ENCODE measurements at regions not wholly inside any gene's neighbourhood (a gene's known extent, or its start where the extent isn't known, plus 50 kb on each side); places are given as distances from the start of the nearest gene placed in this dataset.
"Not testable (repeated sequence)": the region's sequence is repeated elsewhere in the genome, so short reads cannot be mapped to it uniquely, and the experiment has no call there.

DNA sequence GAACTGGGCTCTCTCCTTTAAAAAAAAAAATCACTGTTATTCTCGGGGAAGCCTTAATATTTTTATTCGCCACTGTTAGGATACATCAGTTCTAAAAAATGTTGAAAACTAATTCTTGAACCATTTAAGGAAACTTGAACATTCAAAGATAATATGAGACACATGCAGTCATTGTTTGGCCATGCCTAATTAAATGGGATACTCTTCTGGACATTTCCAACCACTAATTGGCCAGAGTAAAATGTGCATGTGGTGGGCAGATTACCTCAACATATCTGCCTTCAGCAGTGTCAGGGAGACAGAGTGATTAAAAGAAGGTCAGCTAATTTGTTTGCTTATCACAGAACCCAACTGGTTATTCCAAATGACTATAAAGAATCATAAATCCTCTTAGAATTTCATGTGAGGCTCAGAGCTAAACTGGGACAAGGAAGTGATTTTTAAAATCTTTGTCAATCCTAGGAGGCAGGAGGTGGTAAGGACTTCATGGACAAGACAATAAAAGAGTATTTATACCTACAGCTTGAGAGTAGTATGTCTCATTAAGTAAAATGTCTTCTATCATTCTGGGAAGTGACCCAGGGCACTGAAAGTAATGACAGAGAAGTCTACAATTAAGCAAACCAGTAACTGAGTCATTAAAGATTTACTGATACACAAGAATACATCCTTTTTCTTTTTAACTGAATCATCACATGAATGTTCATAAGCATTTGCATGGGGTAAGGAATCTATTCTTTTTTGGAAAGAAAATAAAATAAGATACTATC is 242.9 kb upstream of the TRPM3 start:
- DNase-seq (ENCODE audit: low spot score) = peak; percentile 45

DNA sequence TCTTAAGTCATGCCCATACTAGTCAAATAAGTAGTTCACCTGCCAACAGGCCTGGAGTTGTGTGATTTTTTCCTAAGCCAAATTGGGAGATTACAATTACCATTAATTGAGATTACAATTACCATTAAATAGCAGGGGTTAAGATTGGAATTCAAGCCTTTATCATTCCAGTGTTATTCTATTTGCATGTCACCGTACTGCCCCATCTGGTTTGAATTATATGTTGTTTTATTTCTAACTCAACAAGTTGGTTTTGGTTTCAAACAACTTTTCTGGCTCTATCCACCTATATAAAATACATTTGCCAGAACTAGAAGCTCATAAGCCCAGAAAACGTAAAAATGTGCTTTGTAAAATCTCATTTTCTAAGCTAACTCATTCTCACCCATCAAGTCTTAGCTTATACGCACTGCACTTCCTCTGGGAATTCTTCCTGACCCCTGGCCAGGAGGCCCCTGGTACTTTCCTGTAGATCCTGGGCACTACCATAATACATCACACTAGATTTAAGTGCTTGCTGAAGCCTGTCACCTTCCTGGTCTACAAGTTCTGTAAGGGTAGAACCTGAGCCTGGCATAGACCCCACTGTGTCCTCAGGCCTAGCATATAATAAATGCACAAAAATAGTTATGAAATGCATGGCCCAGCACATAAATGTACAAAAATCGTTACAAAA is 242.0 kb upstream of the TRPM3 start:
- peak; percentile 7 for DNase-seq (ENCODE audit: low spot score)

DNA sequence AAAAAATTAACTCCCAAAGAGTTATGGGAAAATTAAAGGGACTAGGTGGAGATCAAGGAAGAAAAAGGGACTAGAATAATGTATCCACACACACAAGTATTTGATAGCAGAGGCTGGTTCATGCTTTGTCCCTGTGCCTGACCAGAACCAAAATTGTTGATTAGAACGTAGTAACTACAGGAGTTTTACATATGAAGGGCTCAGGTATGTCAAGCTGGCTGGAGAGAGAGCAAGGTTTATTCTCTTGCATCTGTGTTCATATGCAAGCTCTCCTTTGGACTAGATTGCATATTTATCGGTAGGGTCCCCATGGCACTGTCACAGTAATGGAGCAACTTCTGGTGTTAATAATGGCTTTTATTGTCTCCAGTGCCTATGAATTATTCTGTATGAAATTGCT is 239.9 kb upstream of the TRPM3 start:
- no peak for DNase-seq (ENCODE audit: low spot score)

DNA sequence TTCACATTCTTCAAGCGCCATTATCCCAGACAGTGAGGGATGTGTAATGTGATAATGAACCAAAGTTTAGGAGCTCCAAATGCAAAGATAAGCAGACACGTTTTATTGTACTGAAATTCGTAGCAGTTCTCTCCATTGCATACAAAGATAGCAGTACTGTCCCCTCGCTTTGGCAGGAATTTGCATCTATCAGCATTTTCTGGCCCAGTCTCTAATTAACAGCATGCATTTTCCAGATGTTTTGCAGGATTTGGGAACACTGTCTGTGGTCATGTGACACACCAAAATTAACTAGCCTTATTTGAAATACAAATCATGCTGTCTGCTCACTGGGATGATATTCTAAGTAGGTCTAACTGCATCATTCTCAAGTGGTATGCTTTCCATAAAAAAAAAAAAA is 235.9 kb upstream of the TRPM3 start:
- DNase-seq (ENCODE audit: low spot score) = no peak

DNA sequence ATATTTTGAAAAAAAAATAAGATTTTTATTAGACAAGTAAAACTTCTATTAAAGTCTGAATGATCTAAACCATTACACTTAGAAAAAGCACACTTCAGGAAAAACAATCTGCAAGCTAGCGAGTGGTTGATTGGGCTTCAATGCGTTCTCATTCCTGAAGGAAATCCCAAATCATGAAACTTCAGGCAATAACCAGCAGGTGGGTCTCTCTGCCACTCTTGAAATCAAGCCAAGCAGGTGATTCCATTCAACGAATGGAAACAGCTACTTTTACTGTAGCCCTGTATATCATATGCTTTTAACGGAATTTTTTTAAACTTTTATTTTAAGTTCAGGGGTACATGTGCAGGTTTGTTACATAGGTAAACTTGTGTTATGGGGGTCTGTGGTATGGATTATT is 234.5 kb upstream of the TRPM3 start:
- no peak for DNase-seq (ENCODE audit: low spot score)

DNA sequence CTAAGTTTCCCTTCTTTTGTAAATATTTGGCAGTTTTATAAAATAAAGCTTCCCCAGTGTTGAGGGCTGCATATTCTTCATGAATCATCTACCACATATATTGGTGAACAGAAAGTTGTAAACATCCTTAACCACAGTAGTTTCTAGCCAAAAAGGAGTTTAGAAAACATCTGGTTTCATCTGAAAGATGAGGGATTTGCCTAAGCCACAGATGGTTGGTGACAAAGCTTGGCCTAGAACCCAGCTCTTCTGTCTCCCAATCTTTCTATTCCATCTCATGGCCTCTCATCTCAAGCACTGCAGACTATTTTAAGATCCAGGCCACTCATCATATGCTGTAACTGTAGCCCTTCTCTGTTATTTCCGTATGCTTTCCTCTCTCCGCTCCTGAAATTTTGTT is 232.3 kb upstream of the TRPM3 start:
- peak; percentile 74 for DNase-seq (ENCODE audit: low spot score)

DNA sequence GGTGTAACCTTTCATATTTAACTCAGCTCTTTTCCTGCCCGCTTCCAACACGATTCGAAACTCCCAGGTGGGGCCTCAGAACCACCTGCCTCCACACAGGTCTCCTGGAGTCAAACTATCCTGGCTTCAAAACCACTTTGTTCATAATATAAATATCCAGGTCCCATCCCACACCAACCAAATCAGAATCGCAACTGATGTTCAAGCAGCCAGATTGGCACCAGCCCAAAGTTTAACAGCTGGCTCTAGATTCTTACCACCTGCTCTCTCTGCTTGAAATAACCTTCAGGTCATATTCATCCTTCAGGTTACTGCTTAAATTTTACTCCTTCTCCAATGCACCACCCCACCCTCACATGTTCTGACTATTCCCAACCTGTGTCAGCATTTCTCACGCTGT is 231.4 kb upstream of the TRPM3 start:
- no peak for DNase-seq (ENCODE audit: low spot score)

DNA sequence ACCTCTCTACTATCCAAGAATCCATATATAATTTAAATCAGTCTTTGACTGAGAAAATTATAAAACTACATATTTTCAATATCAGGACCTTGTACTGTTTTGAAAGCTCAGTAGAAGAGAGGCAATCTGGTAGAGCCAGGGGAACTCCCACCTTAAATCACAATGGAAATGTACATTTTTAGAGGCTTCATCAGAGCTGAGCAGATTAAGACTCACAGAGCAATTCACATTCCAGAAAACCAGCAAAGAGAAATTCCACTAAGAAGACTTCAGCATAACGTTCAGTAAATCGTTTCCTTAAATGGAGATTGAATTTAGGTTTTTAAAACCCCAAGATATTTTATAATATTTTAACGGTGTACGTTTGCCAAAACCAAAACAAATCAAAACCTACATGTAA is 227.8 kb upstream of the TRPM3 start:
- peak; percentile 56 for DNase-seq (ENCODE audit: low spot score)

DNA sequence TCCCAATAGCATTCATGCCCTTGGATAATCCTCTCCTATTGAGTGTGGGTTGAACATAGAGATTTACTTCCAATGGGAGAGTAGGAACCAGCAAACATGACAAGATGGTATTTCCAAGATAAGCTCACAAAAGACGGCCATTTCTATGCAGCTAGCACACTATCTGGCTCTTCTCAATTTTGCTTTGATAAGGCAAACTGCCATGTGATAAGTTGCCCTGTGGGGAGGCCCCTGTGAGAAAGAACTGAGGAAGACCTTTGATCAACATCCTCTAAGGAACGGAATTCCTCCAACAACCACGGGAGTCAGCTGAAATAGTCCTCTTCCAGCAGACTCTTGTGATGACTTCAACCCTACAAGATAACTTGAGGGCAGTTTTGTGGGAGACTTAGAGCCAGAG is 211.9 kb upstream of the TRPM3 start:
- DNase-seq (ENCODE audit: low spot score) = no peak

DNA sequence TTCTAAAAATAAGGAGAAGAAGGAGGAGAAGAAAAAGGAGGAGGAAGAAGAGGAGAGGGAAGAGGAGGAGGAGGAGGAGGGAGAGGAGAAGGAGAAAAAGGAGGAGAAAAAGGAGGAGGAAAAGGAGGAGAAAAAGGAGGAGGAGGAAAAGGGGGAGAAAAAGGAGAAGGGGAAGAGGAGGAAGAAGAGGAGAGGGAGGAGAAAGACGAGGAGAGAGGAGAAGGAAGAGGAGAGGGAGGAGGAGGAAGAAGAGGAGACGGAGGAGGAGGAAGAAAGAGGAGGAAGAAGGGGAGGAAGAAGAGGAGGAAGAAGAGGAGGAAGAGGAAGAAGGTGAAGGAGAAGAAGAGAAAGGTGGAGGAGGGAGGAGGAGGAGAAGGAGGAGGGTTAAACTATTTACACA is 210.2 kb upstream of the TRPM3 start:
- no peak for DNase-seq (ENCODE audit: low spot score)

DNA sequence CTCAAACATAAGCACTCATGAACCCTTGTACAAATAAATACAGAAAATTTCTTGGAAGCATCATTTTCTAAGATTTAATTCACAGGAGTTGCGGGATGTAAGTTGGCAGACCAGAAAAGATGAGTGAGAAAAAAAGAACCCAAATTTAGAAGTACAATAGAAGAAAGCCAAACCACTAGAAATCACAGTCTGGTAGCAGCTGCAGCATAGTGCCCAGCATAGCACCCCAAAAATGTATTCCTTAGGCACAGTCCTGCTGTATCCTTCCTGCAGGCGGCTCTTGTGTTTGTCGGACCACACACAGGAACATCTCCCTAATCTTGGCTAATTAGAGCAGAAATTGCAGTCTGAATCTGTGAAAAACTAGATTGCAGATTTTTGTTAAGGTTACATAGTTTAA is 208.5 kb upstream of the TRPM3 start:
- no peak for DNase-seq (ENCODE audit: low spot score)

DNA sequence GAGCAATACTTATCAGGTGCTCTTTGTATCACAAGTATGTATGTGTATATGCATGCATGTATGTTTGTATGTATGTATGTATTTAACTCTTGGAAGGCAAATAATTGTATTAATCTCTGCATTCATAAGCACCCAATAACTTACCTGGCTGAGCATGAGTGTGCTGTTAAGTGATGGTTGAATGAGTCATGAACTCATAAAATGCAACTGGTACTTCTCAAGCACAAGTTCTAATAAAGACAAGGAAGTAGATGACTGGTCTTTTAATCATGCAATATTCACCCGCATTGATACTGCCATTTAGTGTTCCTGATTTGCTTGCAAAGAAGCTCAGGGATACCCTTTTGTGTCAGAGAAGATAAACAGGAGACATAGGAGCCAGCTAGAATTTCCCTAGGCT is 204.9 kb upstream of the TRPM3 start:
- no peak for DNase-seq (ENCODE audit: low spot score)

DNA sequence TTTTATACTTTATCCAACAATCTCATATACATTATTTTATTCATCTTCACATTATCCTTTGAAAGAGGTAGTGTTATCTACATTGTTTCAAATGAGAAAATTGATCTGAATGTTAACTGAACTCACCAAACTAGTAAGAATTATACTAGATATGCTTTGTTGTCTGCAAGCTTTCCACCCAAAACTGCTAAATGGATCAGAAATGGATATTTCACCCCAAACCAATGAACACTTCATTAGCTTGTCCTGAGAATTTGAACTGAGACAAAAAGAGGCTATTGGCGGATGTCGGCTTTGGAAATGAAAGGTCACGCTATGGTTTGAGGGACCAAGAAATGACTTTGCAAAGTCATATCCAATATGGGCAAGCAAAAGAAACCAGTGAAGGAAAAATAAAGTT is 201.9 kb upstream of the TRPM3 start:
- DNase-seq (ENCODE audit: low spot score) = no peak

DNA sequence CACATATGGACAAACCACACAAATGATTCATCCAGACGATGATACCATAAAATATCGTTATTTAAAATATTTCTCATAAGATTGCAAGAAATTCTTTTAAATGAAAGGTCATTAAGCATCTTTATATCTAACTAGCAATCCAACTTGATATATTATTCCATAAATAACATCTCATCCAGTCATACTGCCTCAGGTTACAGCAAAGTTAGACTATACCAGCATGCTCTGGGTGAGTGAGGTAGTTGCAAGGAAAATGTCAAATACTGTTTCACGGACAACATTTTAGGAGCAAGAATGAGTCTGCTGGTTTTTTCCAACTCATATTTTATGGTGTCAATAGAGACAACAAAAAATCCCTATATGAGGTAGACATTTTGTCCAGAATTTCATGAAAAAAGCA is 200.9 kb upstream of the TRPM3 start:
- no peak for DNase-seq (ENCODE audit: low spot score)

DNA sequence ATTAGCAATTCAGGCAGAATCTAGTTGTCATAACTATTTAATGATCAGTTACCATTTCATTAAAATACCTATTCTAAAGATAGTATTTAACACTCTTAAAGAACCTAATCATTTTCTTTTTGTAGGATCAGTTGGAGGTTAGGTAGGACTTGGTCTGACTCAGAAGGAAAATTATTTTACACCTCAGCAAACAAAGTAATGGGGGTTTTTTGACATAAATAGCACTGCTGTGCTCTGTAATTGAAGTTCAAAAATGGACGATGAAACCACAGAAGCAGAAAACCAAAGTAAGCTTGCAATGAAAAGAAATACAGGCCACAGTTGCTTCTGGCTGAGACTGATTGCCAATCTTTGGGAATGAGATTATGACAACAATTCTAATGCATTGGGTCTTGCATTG is 187.0 kb upstream of the TRPM3 start:
- no peak for DNase-seq (ENCODE audit: low spot score)

DNA sequence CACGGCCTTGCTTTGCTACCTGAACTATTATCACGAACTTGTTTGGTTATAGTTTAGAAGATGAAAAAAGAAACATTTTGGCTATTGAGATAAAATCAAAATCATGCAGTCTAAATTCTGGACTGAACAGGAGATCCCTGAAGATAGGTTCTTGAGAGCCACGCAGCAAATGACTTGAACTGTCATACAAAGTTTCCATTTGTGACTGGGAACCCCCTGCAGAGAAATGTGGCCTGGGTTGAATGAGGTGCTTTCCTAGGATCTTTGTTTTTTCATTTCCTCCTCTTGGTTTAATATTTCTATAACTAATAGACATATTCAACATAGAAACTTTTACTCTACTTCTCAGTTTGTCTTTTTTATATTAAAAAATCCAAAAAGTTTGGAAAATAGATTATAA is 184.7 kb upstream of the TRPM3 start:
- no peak for DNase-seq (ENCODE audit: low spot score)

DNA sequence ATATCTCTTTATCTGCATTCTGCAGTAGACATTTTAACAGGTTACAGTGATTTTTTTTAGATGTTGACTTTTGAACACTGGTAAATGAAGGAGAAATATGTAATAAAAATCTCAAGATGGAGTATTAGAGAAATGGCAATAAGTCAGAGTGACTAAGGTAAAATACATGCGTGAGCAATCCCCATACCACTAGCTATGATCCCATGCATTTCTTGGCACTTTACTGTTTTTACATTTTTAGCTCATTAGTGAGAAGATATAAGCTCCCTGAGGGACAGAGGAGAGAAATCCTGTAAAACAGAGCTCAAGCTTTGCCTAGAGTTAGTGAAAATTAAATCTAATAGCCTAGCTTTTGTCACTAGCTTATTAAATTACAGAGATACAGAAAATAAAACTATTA is 181.9 kb upstream of the TRPM3 start:
- DNase-seq (ENCODE audit: low spot score) = peak; percentile 8

DNA sequence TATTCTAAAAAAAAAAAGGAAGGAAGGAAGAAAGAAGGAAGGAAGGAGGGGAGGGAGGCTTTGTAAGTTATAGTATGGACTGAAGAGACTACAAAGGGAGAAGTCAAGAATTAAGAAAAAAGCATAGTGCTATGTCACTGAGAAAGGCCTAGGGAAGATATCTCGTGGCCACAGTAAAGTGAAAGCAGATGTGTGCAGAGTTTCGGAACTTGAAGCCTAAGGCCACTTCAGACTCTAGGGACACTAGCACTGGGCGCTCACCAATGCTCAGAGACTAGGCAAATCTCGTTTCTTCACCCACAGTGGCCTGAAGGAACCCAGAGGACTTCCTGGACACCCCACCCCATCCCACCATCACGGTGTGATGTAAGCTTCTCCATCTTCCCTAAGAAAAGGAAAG is 181.4 kb upstream of the TRPM3 start:
- peak; percentile 30 for DNase-seq (ENCODE audit: low spot score)

DNA sequence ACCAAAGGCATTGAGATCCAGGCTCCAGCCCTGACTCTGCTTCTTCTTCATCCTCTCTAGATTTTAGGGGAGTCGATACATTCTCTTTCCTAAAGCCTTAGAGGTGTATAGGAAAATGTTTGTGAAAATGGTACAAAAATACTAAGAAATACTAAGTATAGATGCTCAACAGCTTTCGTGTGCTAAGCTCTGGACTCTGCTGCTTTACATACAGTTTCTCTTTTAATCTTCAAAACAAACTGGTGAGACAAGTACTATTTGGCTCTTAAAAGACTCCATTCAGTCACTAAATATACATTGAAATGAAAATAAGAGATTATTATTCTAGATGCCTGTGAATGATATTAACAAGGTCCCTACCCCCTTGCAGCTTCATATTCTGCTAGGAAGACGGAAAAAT is 174.5 kb upstream of the TRPM3 start:
- DNase-seq (ENCODE audit: low spot score) = no peak

DNA sequence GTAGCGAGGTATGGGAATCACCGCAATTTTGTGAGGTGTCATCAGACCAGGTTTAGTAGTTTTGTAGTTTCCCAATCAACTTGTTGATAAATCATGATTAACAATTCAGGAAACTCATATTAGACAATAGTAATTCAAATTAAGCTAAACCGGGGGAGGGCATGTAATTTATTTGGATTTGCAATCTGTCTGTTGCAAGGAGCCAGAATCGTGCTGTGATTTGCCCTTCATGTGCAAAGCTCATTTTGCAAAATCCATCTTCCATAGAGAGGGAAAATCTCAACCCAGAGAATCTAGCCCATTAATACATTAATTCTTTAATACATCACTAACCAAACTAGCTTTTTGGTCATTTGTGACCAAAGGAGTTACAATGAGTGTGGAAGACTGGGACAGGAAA is 164.7 kb upstream of the TRPM3 start:
- DNase-seq (ENCODE audit: low spot score) = no peak

DNA sequence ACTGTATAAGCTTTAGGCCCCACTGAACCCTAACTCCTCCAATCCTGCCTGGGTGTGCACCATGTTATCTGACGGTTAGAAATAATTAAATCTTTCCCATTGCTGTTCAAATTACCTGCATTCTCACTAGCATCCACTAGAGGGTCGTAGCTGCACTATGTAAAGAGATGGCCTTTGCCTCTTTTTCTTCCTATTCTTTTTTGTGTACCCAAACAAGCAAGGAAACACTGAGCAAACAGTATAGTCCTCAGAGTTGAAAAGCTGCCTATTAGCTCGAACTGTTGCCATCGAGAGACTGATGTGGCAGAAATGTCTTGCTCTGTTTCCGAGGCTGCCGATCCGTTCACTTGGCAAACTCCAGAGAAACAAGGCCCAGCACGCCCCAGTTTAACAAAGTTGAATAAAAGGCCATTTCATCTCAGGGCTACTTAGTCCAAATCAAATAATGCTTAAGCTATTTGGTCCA is 163.8 kb upstream of the TRPM3 start:
- DNase-seq (ENCODE audit: low spot score) = peak; percentile 54

DNA sequence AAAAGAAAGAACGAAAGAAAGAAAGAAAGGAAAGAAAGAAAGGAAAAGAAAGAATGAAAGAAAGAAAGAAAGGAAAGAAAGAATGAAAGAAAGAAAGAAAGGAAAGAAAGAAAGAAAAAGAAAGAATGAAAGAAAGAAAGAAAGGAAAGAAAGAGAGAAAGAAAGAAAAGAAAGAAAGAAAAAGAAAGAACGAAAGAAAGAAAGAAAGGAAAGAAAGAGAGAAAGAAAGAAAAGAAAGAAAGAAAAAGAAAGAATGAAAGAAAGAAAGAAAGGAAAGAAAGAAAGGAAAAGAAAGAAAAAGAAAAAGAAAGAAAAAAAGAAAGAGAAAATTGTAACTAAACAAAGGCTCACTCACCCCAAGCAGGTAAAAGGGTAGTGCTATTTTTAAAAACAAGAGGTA is 160.7 kb upstream of the TRPM3 start:
- DNase-seq (ENCODE audit: low spot score) = not testable (repeated sequence)

DNA sequence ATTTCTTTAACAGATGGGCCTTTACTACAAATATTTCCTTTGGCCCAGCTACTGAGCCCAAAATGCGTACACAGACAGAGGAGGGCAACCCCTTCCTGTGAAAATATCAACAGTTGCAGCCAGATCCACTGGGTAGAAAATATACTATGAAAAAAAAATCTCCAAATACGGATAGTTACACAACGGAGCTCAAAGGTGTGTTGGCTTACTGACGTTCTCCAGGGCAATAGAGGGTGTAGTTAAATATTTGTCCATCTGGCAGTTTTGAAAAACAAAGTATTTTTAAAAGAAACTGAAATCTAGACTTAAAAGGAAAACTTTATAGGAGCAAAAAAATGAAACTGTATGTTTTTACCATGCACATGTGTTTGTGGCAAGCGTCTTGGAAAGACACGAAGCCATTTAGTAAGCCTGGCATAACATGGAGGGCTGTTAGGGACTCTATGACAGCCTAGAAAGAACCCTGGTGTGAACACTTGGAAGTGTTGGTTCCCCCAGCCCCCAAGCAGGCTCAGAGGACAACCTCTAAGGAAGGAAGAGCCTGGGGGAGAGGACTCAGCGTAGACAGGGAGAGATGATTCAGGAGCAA is 157.8 kb upstream of the TRPM3 start:
- no peak for DNase-seq (ENCODE audit: low spot score)

DNA sequence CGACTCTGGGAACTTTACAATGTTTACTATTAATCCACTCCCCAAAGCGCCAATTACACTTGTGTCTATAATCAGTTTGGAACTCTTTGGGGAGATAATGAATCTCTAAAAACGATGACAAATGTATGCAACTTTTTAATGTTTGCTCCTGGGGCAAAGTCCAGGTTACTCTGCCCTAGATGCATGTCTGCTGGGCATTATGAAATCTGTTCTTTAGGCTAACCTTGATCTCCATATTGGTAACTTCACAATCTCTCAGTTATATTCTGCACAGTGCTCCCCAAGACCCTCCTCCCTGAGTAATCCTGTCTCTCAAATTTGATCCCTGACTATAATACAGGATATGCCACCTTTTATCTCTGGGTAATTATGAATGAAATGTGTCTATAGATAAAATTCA is 152.2 kb upstream of the TRPM3 start:
- DNase-seq (ENCODE audit: low spot score) = no peak
